Heart left ventricle (tissue), 16 donors: ENCODE measurements at regions not wholly inside any gene's neighbourhood (a gene's known extent, or its start where the extent isn't known, plus 50 kb on each side); places are given as distances from the start of the nearest gene placed in this dataset.

Experiments
- ATAC-seq, 4 donors: fragments of 200-7000 bp; cut with Tn5 transposase; one replicate each; pipeline ENCODE4 v1.9.1; 2020 to 2022; ENCODE audit warnings: moderate library complexity in 4 of 4, mild to moderate bottlenecking in 3 of 4, moderate number of reproducible peaks in 1 of 4
- DNase-seq, 5 donors: peaks; one replicate each; pipeline ENCODE4 v3.0.0-alpha.2; 2020
- H3K27ac ChIP-seq, 12 donors: fragments of 200-600 bp; sonication (generic) in 4 of 12; one replicate each; pipeline versions ENCODE4 v1.5.0 to v1.8.0; 2016 to 2022; ENCODE audit warnings: mild to moderate bottlenecking in 2 of 12
- H3K27me3 ChIP-seq, 9 donors: fragments of 200-600 bp; sonication (generic) in 2 of 9; one replicate each; pipeline versions ENCODE4 v1.5.1 to v1.8.0; 2016 to 2022; ENCODE audit warnings: mild to moderate bottlenecking in 3 of 9
- H3K36me3 ChIP-seq, 9 donors: fragments of 200-600 bp; sonication (generic) in 2 of 9; one replicate each; pipeline versions ENCODE4 v1.5.0 to v1.8.0; 2018 to 2022; ENCODE audit warnings: mild to moderate bottlenecking in 2 of 9
- H3K4me1 ChIP-seq, 12 donors: fragments of 200-600 bp; sonication (generic) in 4 of 12; one replicate each; pipeline versions ENCODE4 v1.5.0 to v1.8.0; 2016 to 2022; ENCODE audit warnings: mild to moderate bottlenecking in 3 of 12
- H3K4me3 ChIP-seq, 12 donors: fragments of 200-600 bp; sonication (generic) in 4 of 12; one replicate each; pipeline versions ENCODE4 v1.5.0 to v1.8.0; 2017 to 2022; ENCODE audit warnings: mild to moderate bottlenecking in 9 of 12, moderate library complexity in 4 of 12
- H3K9me3 ChIP-seq, 12 donors: fragments of 200-600 bp; sonication (generic) in 4 of 12; one replicate each; pipeline versions ENCODE4 v1.5.0 to v1.8.0; 2016 to 2022; ENCODE audit warnings: mild to moderate bottlenecking in 1 of 12
- POLR2A ChIP-seq, 2 donors: fragments of 450-650 bp; IDR thresholded peaks; one replicate each; pipeline ENCODE4 v1.6.1; 2017; ENCODE audit warnings: antibody characterized with exemption in 2 of 2, mild to moderate bottlenecking in 2 of 2, moderate library complexity in 2 of 2
- WGBS, 4 donors: extraction: QIAGEN DNeasy Blood & Tissue Kit in 2 of 4; methylation state at CpG; one replicate each; pipeline versions ENCODE4 v1.1.5 to v1.1.7; 2013 to 2018; 5-methylcytosine and 5-hydroxymethylcytosine counted together
- intact Hi-C, 10 donors: fragments of 100-400 bp; cut with DNase I; formaldehyde crosslinking; loops; one replicate each; pipeline versions ENCODE4 v1.11.1 to v1.14.2; 2022
- TF ChIP-seq, protein P1 (sequence below), 12 donors: fragments of 200-600 bp; sonication (generic) in 4 of 12; IDR thresholded peaks; one replicate each; pipeline versions ENCODE4 v1.5.0 to v1.8.0; 2018 to 2022; ENCODE audit warnings: antibody characterized with exemption in 12 of 12, mild to moderate bottlenecking in 5 of 12
- donor health status: ischemic (EF 13 %, LVEDD 7.1; RV severe dilation, severe dysfunction).
- donor health status: healthy with polysubstance abuse.
- donor health status: DM: no; HTN: yes; CAD: no.
- donor health status: DM: no; HTN: no; CAD: no.
- donor health status: ischemic (EF 25% LVEDD 6.9; RV normal size, moderate dysfunction).
- donor health status: ischemic (EF 25% LVEDD 5.7; RV mildly dilated, moderate dysfunction).
- donor health status: healthy.
- donor health status: DM: yes; HTN: yes; CAD: no.
- donor health status: ischemic (EF 35%, LVEDD 5.7; RV mildly dilated, moderate dysfunction).
- donor health status: nonischemic (EF 11% LVEDD 7.7; RV severe dilation, severe dysfunction).
- donor health status: DM: yes; HTN: yes; CAD: no.
- donor health status: PGD.
- donor health status: ischemic (EF 29% LVEDD 5.4; RV normal size, mild dysfunction).
- donor health status: nonischemic (EF 23%, LVEDD 6.1; RV moderate dilation, normal function).

DNA sequence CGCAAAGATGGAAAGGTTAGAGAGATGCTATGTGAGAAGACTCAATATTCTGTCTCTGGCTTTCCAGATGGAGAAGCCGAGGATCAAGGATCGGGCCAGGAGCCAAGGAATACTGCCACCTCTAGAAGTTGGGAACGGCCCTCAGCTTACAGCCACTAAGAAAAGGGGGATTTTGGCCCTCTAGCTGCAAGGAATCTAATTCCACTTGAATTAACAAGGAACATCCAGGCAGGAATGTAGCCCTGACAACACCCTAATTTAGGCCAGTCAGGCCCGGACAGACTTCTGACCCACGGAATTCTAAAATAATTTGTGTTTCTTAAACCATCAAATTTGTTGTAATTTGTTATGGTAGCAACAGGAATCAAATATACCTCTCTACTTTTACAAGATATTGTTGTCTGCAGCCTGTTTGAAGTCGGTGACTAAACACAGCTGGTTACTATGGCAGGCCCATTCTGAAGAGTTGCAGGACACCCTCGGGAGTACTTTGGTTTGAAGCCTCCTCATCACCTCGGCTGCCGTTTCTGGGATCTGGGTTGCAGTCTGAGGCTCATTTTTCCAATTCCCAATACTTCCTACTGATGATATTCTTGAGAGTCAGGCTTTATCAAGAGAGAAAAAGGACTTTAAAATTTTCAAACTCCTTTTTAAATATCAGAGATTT is 1131.2 kb downstream of the TSN start:
- Histone ChIP-seq H3K27ac (no peak overlapping the region), H3K27me3 (no peaks in the 10 kb centered on the region), H3K36me3 (no peaks in the 10 kb centered on the region), H3K4me3 (no peak overlapping the region), H3K9me3 (no peaks in the 10 kb centered on the region), H3K4me1 (no peaks in the 10 kb centered on the region)
- ATAC-seq (no peak), DNase-seq (no peak)
- 53 to 58% (median 54%) methylated on average over 10 of the region's 10 CpGs for WGBS, 4 donors
- TF ChIP-seq POLR2A (IDR thresholded peaks at IDR 0.05), result no peak
- intact Hi-C loops, result no loop called here

DNA sequence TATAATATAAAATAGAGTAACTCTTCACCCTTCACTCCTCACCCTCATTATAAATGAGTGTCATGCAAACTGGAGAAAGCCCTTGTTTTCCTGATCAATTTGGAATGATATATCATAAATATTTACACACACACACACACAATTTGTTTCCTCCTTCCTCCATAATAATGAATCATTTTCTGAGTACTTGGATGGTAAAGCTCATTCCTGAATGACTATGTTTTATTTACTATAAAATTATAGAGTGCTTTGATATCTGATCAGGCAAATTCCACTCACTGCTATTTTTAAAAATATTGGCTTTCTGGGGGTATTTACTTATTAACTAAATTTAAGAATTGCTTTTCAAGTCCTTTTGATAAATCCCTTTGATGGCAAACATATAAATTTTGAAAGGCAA is 1125.5 kb upstream of the CNTNAP5 start:
- TF ChIP-seq POLR2A (IDR thresholded peaks at IDR 0.05), result no peak
- TF ChIP-seq, protein P1, sequence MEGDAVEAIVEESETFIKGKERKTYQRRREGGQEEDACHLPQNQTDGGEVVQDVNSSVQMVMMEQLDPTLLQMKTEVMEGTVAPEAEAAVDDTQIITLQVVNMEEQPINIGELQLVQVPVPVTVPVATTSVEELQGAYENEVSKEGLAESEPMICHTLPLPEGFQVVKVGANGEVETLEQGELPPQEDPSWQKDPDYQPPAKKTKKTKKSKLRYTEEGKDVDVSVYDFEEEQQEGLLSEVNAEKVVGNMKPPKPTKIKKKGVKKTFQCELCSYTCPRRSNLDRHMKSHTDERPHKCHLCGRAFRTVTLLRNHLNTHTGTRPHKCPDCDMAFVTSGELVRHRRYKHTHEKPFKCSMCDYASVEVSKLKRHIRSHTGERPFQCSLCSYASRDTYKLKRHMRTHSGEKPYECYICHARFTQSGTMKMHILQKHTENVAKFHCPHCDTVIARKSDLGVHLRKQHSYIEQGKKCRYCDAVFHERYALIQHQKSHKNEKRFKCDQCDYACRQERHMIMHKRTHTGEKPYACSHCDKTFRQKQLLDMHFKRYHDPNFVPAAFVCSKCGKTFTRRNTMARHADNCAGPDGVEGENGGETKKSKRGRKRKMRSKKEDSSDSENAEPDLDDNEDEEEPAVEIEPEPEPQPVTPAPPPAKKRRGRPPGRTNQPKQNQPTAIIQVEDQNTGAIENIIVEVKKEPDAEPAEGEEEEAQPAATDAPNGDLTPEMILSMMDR (IDR thresholded peaks at IDR 0.05), result no peak
- no peak for DNase-seq

DNA sequence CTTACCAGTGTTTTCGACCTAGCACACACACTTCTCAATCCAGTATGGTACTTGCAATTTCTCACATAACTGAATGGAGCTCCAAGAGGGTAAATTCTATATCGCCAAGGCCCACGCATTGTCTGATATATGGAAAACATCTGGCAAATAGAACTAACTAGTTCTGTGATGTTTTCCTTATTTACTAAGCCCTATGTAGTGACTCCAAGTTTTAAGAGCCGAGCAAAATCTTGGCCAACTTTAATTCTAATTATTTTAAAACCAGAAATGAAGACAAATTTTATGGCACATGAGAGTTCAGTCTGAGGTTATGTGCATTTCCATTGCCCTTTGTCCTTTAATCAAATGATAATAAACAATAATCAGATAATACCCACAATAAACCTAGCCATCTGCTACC is 1119.7 kb upstream of the CNTNAP5 start:
- H3K36me3 ChIP-seq, result no peaks in the 10 kb centered on the region
- H3K27me3 ChIP-seq, result no peaks in the 10 kb centered on the region
- 71 to 80% (median 77%) methylated on average over 4 of the region's 4 CpGs for WGBS, 4 donors
- DNase-seq, result no peak
- no peak for ATAC-seq
- intact Hi-C loops, result no loop called here
- no peak overlapping the region for H3K4me3 ChIP-seq
- TF ChIP-seq, protein P1 (IDR thresholded peaks at IDR 0.05), result no peak
- no peak for TF ChIP-seq POLR2A (IDR thresholded peaks at IDR 0.05)
- no peaks in the 10 kb centered on the region for H3K9me3 ChIP-seq
- H3K4me1 ChIP-seq, result no peaks in the 10 kb centered on the region
- H3K27ac ChIP-seq, result no peak overlapping the region

More for the DNA sequence above, 1125.5 kb upstream of the CNTNAP5 start:
- no peaks in the 10 kb centered on the region for H3K27me3 ChIP-seq
- no peaks in the 10 kb centered on the region for H3K36me3 ChIP-seq
- H3K9me3 ChIP-seq, result no peaks in the 10 kb centered on the region
- no peak overlapping the region for H3K27ac ChIP-seq
- H3K4me1 ChIP-seq, result no peaks in the 10 kb centered on the region
- intact Hi-C loops, result no loop called here
- no peak for ATAC-seq
- no peak overlapping the region for H3K4me3 ChIP-seq

DNA sequence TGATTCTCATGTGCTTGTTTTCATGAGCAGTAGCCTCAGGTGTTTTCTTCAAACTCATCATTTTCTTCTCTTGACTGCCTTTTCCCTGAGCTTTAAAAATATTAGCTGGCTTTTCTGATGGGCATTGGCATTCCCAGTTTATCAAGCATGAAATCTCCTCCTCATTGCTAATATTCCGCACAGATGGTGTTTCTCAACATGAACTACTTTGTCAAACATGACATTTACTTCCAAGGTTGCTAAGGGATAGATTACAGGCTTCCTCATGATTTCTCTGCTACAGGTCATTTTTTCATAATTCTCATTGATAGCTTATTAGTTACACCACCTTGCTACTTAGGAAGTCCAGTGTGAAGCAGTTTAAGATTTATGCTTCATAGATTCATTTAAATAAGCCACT is 1116.9 kb upstream of the CNTNAP5 start:
- no peak for TF ChIP-seq POLR2A (IDR thresholded peaks at IDR 0.05)
- TF ChIP-seq, protein P1 (IDR thresholded peaks at IDR 0.05), result no peak
- H3K27me3 ChIP-seq, result no peaks in the 10 kb centered on the region
- 73 to 82% (median 78%) methylated on average over 1 of the region's 1 CpG for WGBS, 4 donors
- DNase-seq (no peak), ATAC-seq (no peak)
- H3K9me3 ChIP-seq, result no peaks in the 10 kb centered on the region
- H3K4me1 ChIP-seq, result no peaks in the 10 kb centered on the region
- H3K27ac ChIP-seq, result no peak overlapping the region
- intact Hi-C loops, result no loop called here
- H3K4me3 ChIP-seq, result no peak overlapping the region
- no peaks in the 10 kb centered on the region for H3K36me3 ChIP-seq

DNA sequence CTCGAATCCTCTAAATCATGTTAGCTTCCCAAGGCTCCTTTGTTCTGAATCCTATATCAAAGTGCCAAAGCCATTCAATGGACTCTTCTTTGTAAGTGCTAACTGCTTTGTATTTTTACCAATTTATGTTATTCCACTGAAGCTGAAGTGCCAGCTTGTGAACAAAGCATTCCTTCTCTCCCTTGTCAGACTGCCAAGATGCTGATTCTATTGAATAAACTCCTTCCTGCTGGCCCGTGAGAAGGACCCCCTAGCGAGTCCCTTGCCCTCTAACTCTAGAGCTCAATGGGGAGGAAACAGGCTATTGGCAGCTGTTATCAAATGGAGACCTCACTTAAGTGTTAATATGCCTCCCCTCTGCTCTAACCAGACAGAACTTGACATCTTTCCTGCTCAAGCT is 1097.9 kb upstream of the CNTNAP5 start:
- no peak overlapping the region for H3K27ac ChIP-seq
- intact Hi-C loops, result no loop called here
- peaks cover 0 to 35% (median 14%) of the 10 kb centered on the region in 12 donors for H3K9me3 ChIP-seq
- no peak for ATAC-seq
- TF ChIP-seq, protein P1 (IDR thresholded peaks at IDR 0.05), result no peak
- no peak for TF ChIP-seq POLR2A (IDR thresholded peaks at IDR 0.05)
- no peaks in the 10 kb centered on the region for H3K27me3 ChIP-seq
- DNase-seq, result no peak
- H3K4me1 ChIP-seq, result no peaks in the 10 kb centered on the region
- 32 to 50% (median 43%) methylated on average over 3 of the region's 3 CpGs for WGBS, 4 donors
- H3K36me3 ChIP-seq, result no peaks in the 10 kb centered on the region
- H3K4me3 ChIP-seq, result no peak overlapping the region
